GM23338 (cell line): ENCODE measurements at regions not wholly inside any gene's neighbourhood (a gene's known extent, or its start where the extent isn't known, plus 50 kb on each side); places are given as distances from the start of the nearest gene placed in this dataset.

ENCODE experiments used
- ATAC-seq: fragments of 200-7000 bp; cut with Tn5 transposase; 3 replicates; pipeline ENCODE4 v1.9.1; 2020
- DNase-seq: peaks from one replicate; pipeline ENCODE4 v3.0.0-alpha.2; 2015; ENCODE audit warnings: low spot score
- H2AFZ ChIP-seq: fragments of 200-600 bp; sonication (generic); 2 replicates; pipeline ENCODE4 v1.8.0; 2016; ENCODE audit warnings: antibody characterized with exemption, mild to moderate bottlenecking, moderate library complexity
- H3F3A ChIP-seq: fragments of 200-600 bp; sonication (generic); replicated peaks from 2 replicates; pipeline ENCODE4 v1.8.0; 2017; ENCODE audit warnings: antibody characterized with exemption, mixed run types, low read depth
- H3K27ac ChIP-seq: fragments of 200-600 bp; sonication (generic); 2 replicates; pipeline ENCODE4 v1.6.1; 2016; ENCODE audit warnings: low read depth
- H3K27me3 ChIP-seq: fragments of 200-600 bp; sonication (generic); 2 replicates; pipeline ENCODE4 v1.8.0; 2016; ENCODE audit warnings: mild to moderate bottlenecking, mixed run types, moderate library complexity; ENCODE audit not compliant: insufficient read depth
- H3K36me3 ChIP-seq: fragments of 200-600 bp; sonication (generic); 2 replicates; pipeline ENCODE4 v1.8.0; 2016; ENCODE audit warnings: mild to moderate bottlenecking; ENCODE audit not compliant: insufficient read depth
- H3K4me1 ChIP-seq: fragments of 200-600 bp; sonication (generic); 2 replicates; pipeline ENCODE4 v1.8.0; 2016; ENCODE audit warnings: mild to moderate bottlenecking, moderate library complexity; ENCODE audit not compliant: insufficient read depth
- H3K4me2 ChIP-seq: fragments of 200-600 bp; sonication (generic); 2 replicates; pipeline ENCODE4 v1.7.1; 2017; ENCODE audit warnings: mixed run types
- H3K4me3 ChIP-seq: fragments of 200-600 bp; sonication (generic); 2 replicates; pipeline ENCODE4 v1.6.1; 2016; ENCODE audit warnings: mixed run types
- H3K79me2 ChIP-seq: fragments of 200-600 bp; sonication (generic); replicated peaks from 2 replicates; pipeline ENCODE4 v1.8.0; 2017; ENCODE audit warnings: mild to moderate bottlenecking; ENCODE audit not compliant: insufficient read depth
- H3K9me2 ChIP-seq: fragments of 200-600 bp; sonication (generic); 2 replicates; pipeline ENCODE4 v1.8.0; 2017; ENCODE audit not compliant: insufficient read depth
- H4K20me1 ChIP-seq: fragments of 200-600 bp; sonication (generic); replicated peaks from 2 replicates; pipeline ENCODE4 v1.8.0; 2017; ENCODE audit warnings: mild to moderate bottlenecking; ENCODE audit not compliant: insufficient read depth
- H3K27ac Mint-ChIP-seq: 2 replicates; pipeline ENCODE4 v1.8.0; 2020; ENCODE audit warnings: inconsistent platforms, mild to moderate bottlenecking, moderate library complexity, mixed read lengths
- H3K27me3 Mint-ChIP-seq: 3 replicates; pipeline ENCODE4 v1.8.0; 2022; ENCODE audit warnings: low read depth, mild to moderate bottlenecking, moderate library complexity, mixed read lengths, inconsistent platforms; ENCODE audit not compliant: insufficient read depth, poor library complexity
- H3K36me3 Mint-ChIP-seq: 3 replicates; pipeline ENCODE4 v1.8.0; 2021; ENCODE audit warnings: low read depth, mild to moderate bottlenecking, inconsistent platforms, moderate library complexity, mixed read lengths
- H3K4me1 Mint-ChIP-seq: 3 replicates; pipeline ENCODE4 v1.8.0; 2020; ENCODE audit warnings: mild to moderate bottlenecking, inconsistent platforms, mixed read lengths
- H3K4me3 Mint-ChIP-seq: 3 replicates; pipeline ENCODE4 v1.8.0; 2021; ENCODE audit warnings: moderate library complexity, mild to moderate bottlenecking, inconsistent platforms, mixed read lengths
- H3K9me3 Mint-ChIP-seq: 3 replicates; pipeline ENCODE4 v1.8.0; 2020; ENCODE audit warnings: moderate library complexity, mild to moderate bottlenecking, inconsistent platforms, mixed read lengths
- ETS1 ChIP-seq: IDR thresholded peaks from 2 replicates; pipeline ENCODE4 v1.6.1; 2016; ENCODE audit warnings: antibody characterized with exemption
- EZH2 ChIP-seq: fragments of 200-600 bp; sonication (generic); IDR thresholded peaks from one replicate; pipeline ENCODE4 v1.8.0; 2017; ENCODE audit warnings: antibody characterized with exemption, mild to moderate bottlenecking, low read depth; ENCODE audit not compliant: unreplicated experiment
- EZH2phosphoT487 ChIP-seq: fragments of 200-600 bp; sonication (generic); IDR thresholded peaks from one replicate; pipeline ENCODE4 v1.8.1; 2018; ENCODE audit warnings: antibody characterized with exemption; ENCODE audit not compliant: unreplicated experiment
- NANOG ChIP-seq: IDR thresholded peaks from 2 replicates; pipeline ENCODE4 v1.6.1; 2016; ENCODE audit warnings: antibody characterized with exemption, borderline replicate concordance
- POLR2AphosphoS5 ChIP-seq: IDR thresholded peaks from 2 replicates; pipeline ENCODE4 v1.6.1; 2016; ENCODE audit warnings: antibody characterized with exemption, low read depth
- ZNF114 ChIP-seq: fragments of 250-450 bp; sonication (Bioruptor Pico); IDR thresholded peaks from 2 replicates; pipeline ENCODE4 v1.5.0; 2020; ENCODE audit warnings: mild to moderate bottlenecking, moderate library complexity
- TF ChIP-seq, protein P1 (sequence below): IDR thresholded peaks from one replicate; pipeline ENCODE4 v1.6.1; 2018; ENCODE audit warnings: antibody characterized with exemption; ENCODE audit not compliant: unreplicated experiment
- TF ChIP-seq, protein P2 (sequence below), 2 experiments: fragments of 200-600 bp in 1 of 2; sonication (generic) in 1 of 2; conservative IDR thresholded peaks; 2 replicates each; pipeline versions ENCODE4 v1.5.1 to v1.6.1; 2016 to 2017; ENCODE audit warnings: antibody characterized with exemption in 2 of 2, low read depth in 2 of 2, mild to moderate bottlenecking in 2 of 2, moderate library complexity in 1 of 2

DNA sequence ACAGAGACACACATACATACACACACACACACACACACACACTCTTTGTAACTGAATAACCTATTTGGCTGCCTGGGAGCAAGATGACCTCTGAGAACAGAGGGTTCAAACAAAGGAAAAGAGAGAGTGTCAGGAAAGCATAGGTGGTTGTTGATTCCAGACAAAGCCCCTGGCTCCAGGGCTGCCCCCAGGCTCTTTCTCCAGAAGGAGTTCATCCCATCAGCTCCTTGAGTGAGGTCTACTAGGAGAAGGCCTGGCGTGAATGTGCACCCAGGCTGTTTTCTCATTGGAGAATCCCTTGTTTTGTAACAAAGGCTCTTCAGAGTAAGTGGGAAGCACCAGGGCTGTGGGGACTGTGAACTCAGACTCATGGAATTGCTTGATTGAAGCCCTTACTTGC lies 151.9 kb downstream of the EMP1 start (continued):
- TF ChIP-seq, protein P1, sequence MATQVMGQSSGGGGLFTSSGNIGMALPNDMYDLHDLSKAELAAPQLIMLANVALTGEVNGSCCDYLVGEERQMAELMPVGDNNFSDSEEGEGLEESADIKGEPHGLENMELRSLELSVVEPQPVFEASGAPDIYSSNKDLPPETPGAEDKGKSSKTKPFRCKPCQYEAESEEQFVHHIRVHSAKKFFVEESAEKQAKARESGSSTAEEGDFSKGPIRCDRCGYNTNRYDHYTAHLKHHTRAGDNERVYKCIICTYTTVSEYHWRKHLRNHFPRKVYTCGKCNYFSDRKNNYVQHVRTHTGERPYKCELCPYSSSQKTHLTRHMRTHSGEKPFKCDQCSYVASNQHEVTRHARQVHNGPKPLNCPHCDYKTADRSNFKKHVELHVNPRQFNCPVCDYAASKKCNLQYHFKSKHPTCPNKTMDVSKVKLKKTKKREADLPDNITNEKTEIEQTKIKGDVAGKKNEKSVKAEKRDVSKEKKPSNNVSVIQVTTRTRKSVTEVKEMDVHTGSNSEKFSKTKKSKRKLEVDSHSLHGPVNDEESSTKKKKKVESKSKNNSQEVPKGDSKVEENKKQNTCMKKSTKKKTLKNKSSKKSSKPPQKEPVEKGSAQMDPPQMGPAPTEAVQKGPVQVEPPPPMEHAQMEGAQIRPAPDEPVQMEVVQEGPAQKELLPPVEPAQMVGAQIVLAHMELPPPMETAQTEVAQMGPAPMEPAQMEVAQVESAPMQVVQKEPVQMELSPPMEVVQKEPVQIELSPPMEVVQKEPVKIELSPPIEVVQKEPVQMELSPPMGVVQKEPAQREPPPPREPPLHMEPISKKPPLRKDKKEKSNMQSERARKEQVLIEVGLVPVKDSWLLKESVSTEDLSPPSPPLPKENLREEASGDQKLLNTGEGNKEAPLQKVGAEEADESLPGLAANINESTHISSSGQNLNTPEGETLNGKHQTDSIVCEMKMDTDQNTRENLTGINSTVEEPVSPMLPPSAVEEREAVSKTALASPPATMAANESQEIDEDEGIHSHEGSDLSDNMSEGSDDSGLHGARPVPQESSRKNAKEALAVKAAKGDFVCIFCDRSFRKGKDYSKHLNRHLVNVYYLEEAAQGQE: no peak
- TF ChIP-seq POLR2AphosphoS5 (no peak), ZNF114 (CRISPR knock-in tag) (no peak), NANOG (no peak), EZH2phosphoT487 (no peak), EZH2 (no peak), ETS1 (no peak)
- TF ChIP-seq, protein P2, sequence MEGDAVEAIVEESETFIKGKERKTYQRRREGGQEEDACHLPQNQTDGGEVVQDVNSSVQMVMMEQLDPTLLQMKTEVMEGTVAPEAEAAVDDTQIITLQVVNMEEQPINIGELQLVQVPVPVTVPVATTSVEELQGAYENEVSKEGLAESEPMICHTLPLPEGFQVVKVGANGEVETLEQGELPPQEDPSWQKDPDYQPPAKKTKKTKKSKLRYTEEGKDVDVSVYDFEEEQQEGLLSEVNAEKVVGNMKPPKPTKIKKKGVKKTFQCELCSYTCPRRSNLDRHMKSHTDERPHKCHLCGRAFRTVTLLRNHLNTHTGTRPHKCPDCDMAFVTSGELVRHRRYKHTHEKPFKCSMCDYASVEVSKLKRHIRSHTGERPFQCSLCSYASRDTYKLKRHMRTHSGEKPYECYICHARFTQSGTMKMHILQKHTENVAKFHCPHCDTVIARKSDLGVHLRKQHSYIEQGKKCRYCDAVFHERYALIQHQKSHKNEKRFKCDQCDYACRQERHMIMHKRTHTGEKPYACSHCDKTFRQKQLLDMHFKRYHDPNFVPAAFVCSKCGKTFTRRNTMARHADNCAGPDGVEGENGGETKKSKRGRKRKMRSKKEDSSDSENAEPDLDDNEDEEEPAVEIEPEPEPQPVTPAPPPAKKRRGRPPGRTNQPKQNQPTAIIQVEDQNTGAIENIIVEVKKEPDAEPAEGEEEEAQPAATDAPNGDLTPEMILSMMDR (conservative IDR thresholded peaks at IDR 0.05; ENCODE audit: low read depth in 2 of 2): no peak

- Histone ChIP-seq H3K79me2 (no peaks in the 10 kb centered on the region), H3K4me1 (no peaks in the 10 kb centered on the region), H3K27ac (no peak overlapping the region), H3K4me2 (no peak overlapping the region), H3F3A (no peaks in the 10 kb centered on the region), H2AFZ (no peak overlapping the region), H3K36me3 (no peaks in the 10 kb centered on the region), H3K4me3 (no peak overlapping the region), H3K27me3 (no peaks in the 10 kb centered on the region), H4K20me1 (no peaks in the 10 kb centered on the region), H3K9me2 (peaks cover 9% of the 10 kb centered on the region)
- H3K4me3 Mint-ChIP-seq: no peak overlapping the region
- ATAC-seq (no peak), DNase-seq (no peak)
- no peaks in the 10 kb centered on the region for H3K36me3 Mint-ChIP-seq
- no peak overlapping the region for H3K27ac Mint-ChIP-seq
- TF ChIP-seq, protein P2 (conservative IDR thresholded peaks at IDR 0.05; ENCODE audit: low read depth in 2 of 2): peak in 1 of 2 experiments; percentile 22; a peak in 1 of 4 replicates
- TF ChIP-seq ZNF114 (CRISPR knock-in tag): no peak
- H3K27me3 Mint-ChIP-seq: no peaks in the 10 kb centered on the region
- H3K4me1 Mint-ChIP-seq: peaks cover 6% of the 10 kb centered on the region
- no peaks in the 10 kb centered on the region for H3K9me3 Mint-ChIP-seq
Measured at GRCh38 chr12:13347241-13348043, 150.9 kb downstream of the EMP1 start.
